IPS-20b (cell line): ENCODE measurements at regions not wholly inside any gene's neighbourhood (a gene's known extent, or its start where the extent isn't known, plus 50 kb on each side); places are given as distances from the start of the nearest gene placed in this dataset.
A peak's percentile ranks its signal among the peaks of the same experiment; 100 is the strongest.

Experiments
- H3K27ac ChIP-seq: one replicate; pipeline ENCODE4 v1.5.1; 2013; ENCODE audit warnings: low read length
- H3K27me3 ChIP-seq: 2 replicates; pipeline ENCODE4 v1.6.1; 2013; ENCODE audit warnings: mild to moderate bottlenecking, low read length, inconsistent platforms; ENCODE audit not compliant: insufficient read depth
- H3K36me3 ChIP-seq: 2 replicates; pipeline ENCODE4 v1.6.1; 2013; ENCODE audit warnings: low read depth, mild to moderate bottlenecking, inconsistent platforms, low read length, moderate library complexity; ENCODE audit not compliant: insufficient read depth
- H3K4me1 ChIP-seq: 2 replicates; pipeline ENCODE4 v1.6.1; 2013; ENCODE audit warnings: mild to moderate bottlenecking, control low read depth, inconsistent platforms, low read length, moderate library complexity; ENCODE audit not compliant: insufficient read depth
- H3K4me3 ChIP-seq: 2 replicates; pipeline ENCODE4 v1.5.1; 2013; ENCODE audit warnings: mild to moderate bottlenecking, low read length, inconsistent platforms
- H3K9ac ChIP-seq: 2 replicates; pipeline ENCODE4 v1.6.1; 2013; ENCODE audit warnings: low read depth, mild to moderate bottlenecking, inconsistent platforms, low read length, moderate library complexity
- H3K9me3 ChIP-seq: 2 replicates; pipeline ENCODE4 v1.6.1; 2013; ENCODE audit warnings: mild to moderate bottlenecking, low read depth, low read length, inconsistent platforms; ENCODE audit not compliant: insufficient read depth

DNA sequence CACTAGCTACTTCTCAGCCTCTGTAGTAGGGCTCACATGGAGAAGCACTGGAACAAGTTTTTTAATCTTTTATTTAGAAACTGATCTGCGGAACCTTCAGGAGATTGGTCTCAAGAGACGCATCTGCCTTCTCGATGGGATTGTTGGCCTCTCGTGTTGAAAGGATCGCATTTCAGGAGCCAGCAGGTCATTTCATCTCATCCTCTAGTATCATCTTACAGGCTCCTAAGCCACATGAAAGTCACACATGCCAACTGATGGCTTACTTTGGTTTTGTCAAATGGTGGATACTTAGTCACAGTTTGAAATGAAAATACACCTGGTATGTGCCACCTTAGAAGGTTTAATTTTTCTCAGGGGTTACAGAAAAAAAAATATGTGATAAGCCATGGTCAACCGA lies 1703.6 kb downstream of the EFNB2 start:
- H3K9ac ChIP-seq, result no peak overlapping the region
- H3K4me3 ChIP-seq, result no peak overlapping the region
- no peaks in the 10 kb centered on the region for H3K36me3 ChIP-seq
- no peaks in the 10 kb centered on the region for H3K9me3 ChIP-seq
- no peaks in the 10 kb centered on the region for H3K27me3 ChIP-seq
- H3K4me1 ChIP-seq, result no peaks in the 10 kb centered on the region
- peak overlapping the region; percentile 76 for H3K27ac ChIP-seq

DNA sequence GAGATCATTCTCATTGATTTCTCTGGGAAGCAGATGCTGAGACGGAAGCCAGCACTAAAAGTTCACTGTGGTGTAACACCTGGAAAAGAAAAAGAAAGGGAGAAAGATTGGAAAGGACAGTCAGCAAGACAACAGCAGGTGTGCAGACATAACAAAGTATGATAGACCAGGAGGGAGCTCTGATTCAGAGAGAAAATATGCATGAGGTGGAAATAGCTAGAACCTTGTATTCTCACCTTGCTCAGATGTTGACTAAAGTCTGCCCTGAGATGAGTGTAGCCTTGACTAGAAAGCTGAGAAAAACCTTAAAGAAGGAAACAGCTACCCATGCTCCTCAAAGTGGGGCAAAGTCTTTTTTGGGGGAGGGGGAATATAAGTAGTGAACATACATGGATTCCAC lies 1711.8 kb downstream of the EFNB2 start:
- H3K9me3 ChIP-seq, result no peaks in the 10 kb centered on the region
- no peaks in the 10 kb centered on the region for H3K36me3 ChIP-seq
- no peaks in the 10 kb centered on the region for H3K27me3 ChIP-seq
- H3K4me1 ChIP-seq, result no peaks in the 10 kb centered on the region
- no peak overlapping the region for H3K4me3 ChIP-seq
- H3K9ac ChIP-seq, result no peak overlapping the region
- H3K27ac ChIP-seq, result no peak overlapping the region

DNA sequence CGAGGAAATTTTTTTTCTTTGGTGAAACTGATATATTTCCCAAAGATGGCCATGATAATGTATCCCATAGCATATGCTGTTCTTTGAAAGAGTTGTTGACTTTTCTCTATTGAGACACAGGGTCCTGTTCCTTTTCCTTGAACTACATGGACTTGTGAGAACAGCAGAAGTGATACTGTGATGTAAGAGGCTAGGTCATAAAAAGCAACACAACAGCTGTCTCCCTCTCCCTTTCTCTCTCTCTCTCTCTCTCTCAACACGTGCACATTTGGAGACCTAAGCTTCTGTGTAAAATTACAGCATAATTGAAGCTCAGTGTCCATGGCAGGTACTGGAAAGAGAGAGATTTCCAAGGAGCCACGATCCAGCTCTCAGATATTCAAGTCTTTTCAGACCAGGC lies 1712.4 kb downstream of the EFNB2 start:
- H3K27ac ChIP-seq, result no peak overlapping the region
- H3K9ac ChIP-seq, result no peak overlapping the region
- H3K4me1 ChIP-seq, result no peaks in the 10 kb centered on the region
- H3K9me3 ChIP-seq, result no peaks in the 10 kb centered on the region
- no peak overlapping the region for H3K4me3 ChIP-seq
- H3K27me3 ChIP-seq, result no peaks in the 10 kb centered on the region
- H3K36me3 ChIP-seq, result no peaks in the 10 kb centered on the region

DNA sequence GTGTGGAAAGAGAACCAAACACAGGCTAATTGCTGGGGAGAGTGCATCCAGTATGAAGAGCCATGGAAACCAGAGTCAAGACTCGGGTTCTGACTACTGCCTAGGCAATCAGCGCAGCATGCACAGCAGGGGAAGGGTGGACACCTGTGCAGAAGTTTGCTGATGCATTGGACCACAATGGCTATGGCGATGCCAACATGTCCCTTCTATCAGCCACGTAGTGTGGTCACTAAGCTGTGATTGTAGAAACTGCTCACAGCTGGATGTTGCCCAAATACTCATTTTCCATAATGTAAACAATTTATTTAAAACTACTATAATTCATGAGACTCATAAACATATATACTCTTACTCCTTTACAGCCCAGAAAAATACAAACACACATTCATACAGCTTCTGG lies 1718.2 kb downstream of the EFNB2 start:
- Histone ChIP-seq H3K9me3 (no peaks in the 10 kb centered on the region), H3K36me3 (no peaks in the 10 kb centered on the region), H3K27ac (no peak overlapping the region), H3K4me3 (no peak overlapping the region), H3K4me1 (no peaks in the 10 kb centered on the region), H3K9ac (no peak overlapping the region), H3K27me3 (no peaks in the 10 kb centered on the region)

DNA sequence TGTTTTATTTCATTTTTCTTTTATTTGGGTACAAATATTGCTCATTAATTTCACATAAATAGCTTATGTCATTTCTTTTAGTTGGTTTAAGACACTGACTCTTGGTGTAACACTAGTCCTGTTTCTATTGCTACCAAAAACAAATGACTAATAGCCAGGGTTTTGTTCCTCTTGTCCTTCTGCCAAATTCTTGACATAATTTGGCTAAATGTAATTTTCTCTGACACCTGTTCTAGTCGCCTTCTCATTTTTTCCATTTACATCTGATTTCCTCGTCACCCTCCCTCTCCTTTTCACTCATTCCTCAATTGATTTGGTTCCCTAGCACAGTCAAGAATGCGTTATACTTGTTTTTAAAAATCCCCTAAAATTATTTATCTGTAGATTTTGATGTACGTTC lies 1718.7 kb downstream of the EFNB2 start:
- no peaks in the 10 kb centered on the region for H3K4me1 ChIP-seq

DNA sequence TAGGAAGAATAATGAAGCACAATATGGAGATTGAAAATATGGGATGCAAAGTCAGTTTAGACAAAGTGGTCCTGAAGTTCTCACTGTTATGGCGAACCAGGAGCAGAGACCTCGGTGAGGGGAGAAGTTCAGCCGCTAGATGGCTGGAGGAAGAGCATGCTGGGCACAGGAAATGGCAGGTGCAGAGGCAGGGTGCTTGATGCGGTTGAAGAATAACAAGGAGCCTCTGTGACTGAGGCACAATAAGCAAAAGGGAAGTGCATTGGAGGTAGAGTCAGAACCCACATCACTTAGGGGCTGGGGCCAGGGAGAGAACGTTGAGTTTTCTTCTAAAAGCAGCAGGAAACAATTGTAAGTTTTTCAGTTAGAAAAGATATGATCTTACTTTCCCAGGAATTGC lies 1725.2 kb downstream of the EFNB2 start:
- no peak overlapping the region for H3K4me3 ChIP-seq
- H3K9ac ChIP-seq, result no peak overlapping the region
- no peaks in the 10 kb centered on the region for H3K4me1 ChIP-seq

More for the DNA sequence above, 1718.7 kb downstream of the EFNB2 start:
- Histone ChIP-seq H3K27ac (no peak overlapping the region), H3K36me3 (no peaks in the 10 kb centered on the region), H3K27me3 (no peaks in the 10 kb centered on the region), H3K9ac (no peak overlapping the region), H3K9me3 (no peaks in the 10 kb centered on the region), H3K4me3 (no peak overlapping the region)

DNA sequence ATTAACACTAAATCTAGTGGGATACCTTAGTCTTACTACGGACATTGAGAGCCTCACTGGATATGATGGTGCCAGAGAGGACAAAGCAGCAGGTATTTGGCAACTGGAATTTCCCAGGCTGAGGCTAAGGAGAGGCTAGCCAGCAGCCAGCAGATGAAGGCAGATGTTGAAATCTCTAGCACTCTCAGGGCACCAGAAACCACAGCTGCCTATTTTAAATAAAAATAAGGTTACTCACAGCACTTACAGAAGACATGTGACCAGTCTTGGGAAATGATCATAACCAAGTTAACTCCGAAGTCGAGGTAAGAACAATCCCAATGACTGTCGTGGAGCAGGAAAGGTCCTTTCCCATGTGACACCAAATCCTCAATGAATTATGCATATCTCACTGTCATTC lies 1726.0 kb downstream of the EFNB2 start:
- no peaks in the 10 kb centered on the region for H3K4me1 ChIP-seq
- H3K9me3 ChIP-seq, result no peaks in the 10 kb centered on the region
- H3K9ac ChIP-seq, result no peak overlapping the region
- no peak overlapping the region for H3K4me3 ChIP-seq
- H3K27me3 ChIP-seq, result no peaks in the 10 kb centered on the region
- H3K27ac ChIP-seq, result no peak overlapping the region
- no peaks in the 10 kb centered on the region for H3K36me3 ChIP-seq

More for the DNA sequence above, 1725.2 kb downstream of the EFNB2 start:
- Histone ChIP-seq H3K27me3 (no peaks in the 10 kb centered on the region), H3K36me3 (no peaks in the 10 kb centered on the region), H3K27ac (no peak overlapping the region), H3K9me3 (no peaks in the 10 kb centered on the region)

DNA sequence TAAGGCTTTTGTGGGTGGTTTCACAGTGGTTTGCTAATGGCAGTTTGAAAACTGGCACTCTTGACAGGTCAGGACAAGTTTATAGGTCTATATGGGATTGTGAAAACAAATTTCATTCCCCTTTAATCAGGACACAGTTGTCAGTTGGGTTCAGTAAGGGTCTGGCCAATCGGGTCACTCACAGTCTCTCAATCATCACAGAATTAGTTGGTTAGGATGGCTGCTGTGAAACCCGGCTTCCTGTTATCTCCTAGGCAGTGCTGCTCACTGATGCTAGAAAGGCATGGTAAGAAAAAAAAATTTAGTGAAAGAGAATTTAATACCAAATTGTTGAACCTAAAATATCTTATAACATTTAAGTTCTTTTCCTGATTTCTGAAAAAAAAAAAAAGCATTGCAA lies 1730.1 kb downstream of the EFNB2 start:
- H3K27ac ChIP-seq, result no peak overlapping the region
- H3K9ac ChIP-seq, result no peak overlapping the region
- H3K9me3 ChIP-seq, result no peaks in the 10 kb centered on the region
- H3K4me1 ChIP-seq, result no peaks in the 10 kb centered on the region
- no peaks in the 10 kb centered on the region for H3K27me3 ChIP-seq
- no peak overlapping the region for H3K4me3 ChIP-seq
- no peaks in the 10 kb centered on the region for H3K36me3 ChIP-seq

DNA sequence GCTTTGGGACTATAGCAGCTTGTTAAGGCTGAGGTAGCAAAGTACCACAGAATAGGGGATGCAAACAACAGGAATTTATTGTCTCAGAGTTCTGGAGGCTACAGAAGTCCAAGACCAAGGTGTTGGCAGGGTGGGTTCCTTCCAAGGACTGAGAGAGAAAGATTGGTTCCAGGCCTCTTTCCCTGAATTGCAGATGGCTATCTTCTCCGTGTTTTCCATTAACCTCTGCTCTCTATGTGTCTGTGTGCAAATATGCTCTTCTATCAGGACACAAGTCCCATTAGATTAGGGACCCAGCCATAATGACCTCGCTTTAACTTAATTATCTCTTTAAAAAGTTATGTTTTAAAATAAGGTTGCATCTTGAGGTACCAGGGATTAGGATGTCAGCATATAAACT lies 1732.9 kb upstream of the SLC10A2 start:
- Histone ChIP-seq H3K36me3 (no peaks in the 10 kb centered on the region), H3K27ac (no peak overlapping the region), H3K4me1 (0 out of 2 replicates have a peak, but pooled peaks cover 4% of the 10 kb centered on the region), H3K9me3 (no peaks in the 10 kb centered on the region), H3K9ac (no peak overlapping the region), H3K27me3 (no peaks in the 10 kb centered on the region), H3K4me3 (no peak overlapping the region)

DNA sequence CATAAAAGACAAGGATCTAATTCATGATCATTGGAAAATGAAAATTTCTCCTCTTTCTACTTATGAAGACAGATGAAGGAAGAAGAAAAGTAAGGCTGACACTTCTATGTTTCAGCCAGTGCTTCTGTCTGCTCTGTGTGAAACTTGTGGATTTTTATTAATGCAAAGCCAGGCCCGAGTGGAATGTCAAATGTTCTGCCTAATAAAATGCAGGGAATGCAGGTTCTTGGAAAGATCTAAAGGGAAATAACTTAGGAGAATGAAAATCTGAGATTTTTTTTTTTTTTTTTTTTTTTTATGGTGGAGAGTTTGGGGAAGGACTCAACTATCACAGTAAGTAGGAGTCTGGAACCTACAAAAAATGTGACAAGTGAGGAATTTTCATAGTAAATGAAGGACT lies 1732.3 kb upstream of the SLC10A2 start:
- Histone ChIP-seq H3K36me3 (no peaks in the 10 kb centered on the region), H3K27me3 (no peaks in the 10 kb centered on the region), H3K4me3 (no peak overlapping the region), H3K9ac (no peak overlapping the region), H3K9me3 (no peaks in the 10 kb centered on the region), H3K4me1 (0 out of 2 replicates have a peak, but pooled peaks cover 4% of the 10 kb centered on the region), H3K27ac (no peak overlapping the region)

DNA sequence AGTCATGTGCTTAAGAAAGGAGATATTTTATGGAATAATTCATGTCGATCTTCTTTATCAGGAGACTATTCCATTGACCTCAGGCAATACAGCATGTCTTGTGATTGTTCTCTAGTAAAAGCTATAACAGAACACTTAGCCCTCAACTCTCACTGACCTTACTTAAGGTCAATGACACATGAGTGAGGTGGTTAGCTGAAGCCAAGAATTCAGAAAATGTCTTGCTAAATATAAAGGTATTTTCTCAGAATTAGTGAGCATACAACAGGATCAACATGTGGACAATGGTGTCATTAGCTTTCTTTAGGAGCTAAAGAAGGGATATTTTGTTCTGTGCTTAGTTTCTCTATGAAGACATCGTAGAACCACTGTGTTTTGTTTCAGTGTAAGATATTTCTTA lies 1730.4 kb upstream of the SLC10A2 start:
- Histone ChIP-seq H3K4me1 (0 out of 2 replicates have a peak, but pooled peaks cover 4% of the 10 kb centered on the region), H3K4me3 (no peak overlapping the region), H3K9me3 (no peaks in the 10 kb centered on the region), H3K27ac (no peak overlapping the region), H3K27me3 (no peaks in the 10 kb centered on the region), H3K36me3 (no peaks in the 10 kb centered on the region), H3K9ac (no peak overlapping the region)

DNA sequence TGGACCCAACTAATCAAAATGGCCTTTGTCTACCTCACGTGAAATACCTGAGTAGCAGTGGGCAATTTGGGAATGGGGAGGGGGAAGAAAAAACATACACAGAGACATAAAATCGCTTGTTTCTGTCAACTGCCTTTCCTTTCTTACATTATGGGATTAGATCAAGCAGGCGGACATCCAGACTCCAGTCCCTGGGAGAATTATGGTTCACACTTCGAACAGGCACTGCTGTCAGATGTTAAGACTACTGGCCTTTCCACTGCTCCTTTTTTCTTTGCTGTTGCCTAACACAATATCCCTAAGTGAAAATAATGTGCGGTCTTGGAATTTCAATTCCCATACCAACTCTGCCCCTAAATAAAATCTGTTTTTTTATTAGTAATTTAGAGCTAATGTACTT lies 1719.7 kb upstream of the SLC10A2 start:
- Histone ChIP-seq H3K4me1 (no peaks in the 10 kb centered on the region), H3K9me3 (no peaks in the 10 kb centered on the region), H3K9ac (no peak overlapping the region), H3K27ac (no peak overlapping the region), H3K36me3 (no peaks in the 10 kb centered on the region), H3K4me3 (no peak overlapping the region), H3K27me3 (no peaks in the 10 kb centered on the region)

DNA sequence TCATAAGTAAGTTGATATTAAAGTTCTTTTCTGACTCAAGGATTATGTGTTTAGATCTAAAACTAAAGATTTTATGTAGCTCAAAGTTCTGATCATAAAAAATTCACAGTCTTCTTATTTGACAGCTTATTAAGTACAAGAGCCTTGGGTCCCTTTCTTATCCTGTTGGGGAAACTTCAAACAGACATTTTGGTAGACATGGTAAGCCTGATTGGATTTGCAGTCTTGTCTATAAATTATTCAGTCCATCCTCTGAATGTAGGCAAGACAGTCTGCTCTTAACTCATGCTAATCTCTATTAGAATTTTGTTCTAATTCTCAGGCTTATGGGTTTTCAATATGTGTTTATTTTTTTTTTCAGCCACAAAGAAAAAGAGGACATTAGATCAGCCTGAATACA lies 1718.7 kb upstream of the SLC10A2 start:
- Histone ChIP-seq H3K27me3 (no peaks in the 10 kb centered on the region), H3K4me3 (no peak overlapping the region), H3K27ac (no peak overlapping the region), H3K36me3 (no peaks in the 10 kb centered on the region), H3K9me3 (no peaks in the 10 kb centered on the region), H3K4me1 (peaks cover 3% of the 10 kb centered on the region; the same call in 1 of the 2 replicates), H3K9ac (no peak overlapping the region)
